ENCODE measurements at regions not wholly inside any gene's neighbourhood (a gene's known extent, or its start where the extent isn't known, plus 50 kb on each side); places are given as distances from the start of the nearest gene placed in this dataset.

DNA sequence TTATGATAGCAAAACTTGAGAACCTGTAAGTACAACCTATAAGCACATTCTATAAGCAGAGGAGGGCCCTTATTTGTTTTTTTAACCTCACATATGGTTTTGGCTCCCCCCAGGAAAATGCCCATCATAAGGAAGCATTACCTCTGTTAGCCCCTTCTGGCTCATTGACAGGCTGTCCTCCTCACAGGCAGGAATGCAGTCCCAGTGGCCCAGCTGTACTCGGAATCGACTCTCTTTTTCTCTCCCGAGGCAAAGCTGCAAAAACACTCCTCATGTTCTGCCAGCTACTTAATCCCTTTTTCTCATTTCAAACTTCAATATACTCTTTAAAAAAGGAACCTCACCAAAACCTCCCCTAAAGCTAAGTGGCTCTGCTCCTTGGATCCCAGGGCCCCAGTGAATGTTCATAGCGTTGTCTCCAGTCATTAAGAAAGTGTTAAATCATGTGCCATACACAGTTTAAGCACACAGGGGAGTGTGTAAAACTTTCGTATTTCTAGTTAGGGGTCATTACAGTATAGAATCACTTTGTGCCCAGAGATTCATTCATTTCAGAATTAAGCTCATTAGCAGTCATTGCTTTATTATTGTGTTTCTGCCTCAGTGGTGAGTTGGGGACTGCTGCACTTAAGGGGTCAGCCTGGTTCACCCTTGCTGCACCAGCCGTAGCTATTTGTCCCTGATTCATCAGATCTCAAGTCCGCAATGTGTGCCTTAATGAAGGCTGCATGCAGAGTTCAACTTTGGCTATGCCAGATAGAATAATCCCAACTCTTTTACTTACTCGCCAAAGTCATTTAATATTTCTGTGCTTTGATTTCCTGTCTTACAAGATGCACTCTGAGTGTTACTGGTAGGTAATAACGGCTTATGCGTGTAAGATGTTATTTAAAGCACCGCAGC is 57.6 kb downstream of the JRKL start:
- no peak overlapping the region for H2AFZ ChIP-seq (ENCODE audit: low read depth, low read length)
- no peaks in the 10 kb centered on the region for H3K9me3 ChIP-seq (ENCODE audit: low read length)
- H3K36me3 ChIP-seq (ENCODE audit: insufficient read depth, low read length) = no peaks in the 10 kb centered on the region
- peaks cover 12% of the 10 kb centered on the region for H3K27me3 ChIP-seq (ENCODE audit: insufficient read depth, low read length)
- no peaks in the 10 kb centered on the region for H3K4me1 ChIP-seq (ENCODE audit: insufficient read depth, low read length)
- H3K4me3 ChIP-seq (ENCODE audit: low read length) = no peak overlapping the region

DNA sequence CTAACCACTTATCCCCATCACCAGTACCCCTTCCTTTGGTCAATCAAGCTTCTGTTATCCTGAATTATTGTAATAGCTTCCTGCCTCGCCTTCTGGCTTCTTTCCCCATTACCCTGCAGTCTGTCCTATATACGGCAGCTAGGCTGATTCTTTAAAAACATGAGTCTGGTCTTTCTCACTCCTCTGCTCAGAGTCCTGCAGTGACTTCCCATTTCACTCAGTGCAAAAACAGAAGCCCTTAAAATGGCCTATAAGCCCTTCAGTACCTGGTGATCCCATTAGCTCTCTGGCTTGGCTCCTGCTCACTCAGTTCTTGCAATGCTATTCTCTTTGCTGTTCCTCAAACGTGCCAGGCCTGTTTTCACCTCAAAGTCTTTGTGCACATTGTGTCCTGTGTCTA is 58.4 kb downstream of the JRKL start:
- Histone ChIP-seq H3K27me3 (ENCODE audit: insufficient read depth, low read length) (peaks cover 12% of the 10 kb centered on the region), H2AFZ (ENCODE audit: low read depth, low read length) (no peak overlapping the region), H3K36me3 (ENCODE audit: insufficient read depth, low read length) (no peaks in the 10 kb centered on the region), H3K4me3 (ENCODE audit: low read length) (no peak overlapping the region), H3K4me1 (ENCODE audit: insufficient read depth, low read length) (no peaks in the 10 kb centered on the region), H3K9me3 (ENCODE audit: low read length) (no peaks in the 10 kb centered on the region)

DNA sequence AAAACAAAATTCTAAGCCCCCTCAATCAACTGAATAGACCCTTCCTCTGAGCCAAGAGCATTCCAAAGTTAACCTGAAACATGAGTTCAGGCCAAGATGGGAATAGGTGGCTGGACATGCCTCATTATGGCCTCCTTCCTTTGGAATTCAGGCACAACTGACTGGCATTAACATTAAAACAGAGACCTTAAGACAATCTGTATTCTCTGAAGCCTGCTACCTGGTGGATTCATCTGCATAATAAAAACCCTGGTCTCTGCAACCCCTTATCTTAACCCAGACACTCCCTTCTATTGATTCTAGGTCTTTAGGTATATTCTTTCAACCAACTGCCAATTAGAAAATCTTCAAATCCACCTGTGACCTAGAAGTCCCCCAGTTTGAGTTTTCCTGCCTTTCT is 66.3 kb downstream of the JRKL start:
- Histone ChIP-seq H3K9me3 (ENCODE audit: low read length) (no peaks in the 10 kb centered on the region), H3K4me3 (ENCODE audit: low read length) (no peak overlapping the region), H3K27me3 (ENCODE audit: insufficient read depth, low read length) (peaks cover 3% of the 10 kb centered on the region), H2AFZ (ENCODE audit: low read depth, low read length) (no peak overlapping the region), H3K36me3 (ENCODE audit: insufficient read depth, low read length) (no peaks in the 10 kb centered on the region), H3K4me1 (ENCODE audit: insufficient read depth, low read length) (no peaks in the 10 kb centered on the region)

DNA sequence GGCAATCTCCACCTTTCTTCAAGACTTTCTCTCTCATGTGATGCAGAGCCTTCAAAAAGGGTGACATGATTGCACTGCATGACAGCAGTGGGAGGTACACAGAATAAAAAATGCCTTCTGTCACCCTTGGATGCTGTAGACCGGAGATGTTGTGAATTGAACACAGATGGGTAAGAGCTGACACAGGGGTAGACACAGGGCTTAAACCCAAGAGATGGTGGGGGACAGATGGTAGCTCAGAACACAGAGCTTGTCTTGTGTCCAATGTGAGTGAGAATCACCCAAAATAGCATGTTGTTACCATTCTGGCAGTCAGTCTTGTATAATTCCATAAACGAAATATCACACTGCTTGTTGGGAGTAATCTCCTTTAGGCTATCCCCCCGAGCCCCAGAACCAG is 69.9 kb downstream of the JRKL start:
- H3K27me3 ChIP-seq (ENCODE audit: insufficient read depth, low read length) = no peaks in the 10 kb centered on the region
- no peaks in the 10 kb centered on the region for H3K9me3 ChIP-seq (ENCODE audit: low read length)
- no peak overlapping the region for H2AFZ ChIP-seq (ENCODE audit: low read depth, low read length)
- H3K4me1 ChIP-seq (ENCODE audit: insufficient read depth, low read length) = no peaks in the 10 kb centered on the region
- no peak overlapping the region for H3K4me3 ChIP-seq (ENCODE audit: low read length)
- H3K36me3 ChIP-seq (ENCODE audit: insufficient read depth, low read length) = no peaks in the 10 kb centered on the region

DNA sequence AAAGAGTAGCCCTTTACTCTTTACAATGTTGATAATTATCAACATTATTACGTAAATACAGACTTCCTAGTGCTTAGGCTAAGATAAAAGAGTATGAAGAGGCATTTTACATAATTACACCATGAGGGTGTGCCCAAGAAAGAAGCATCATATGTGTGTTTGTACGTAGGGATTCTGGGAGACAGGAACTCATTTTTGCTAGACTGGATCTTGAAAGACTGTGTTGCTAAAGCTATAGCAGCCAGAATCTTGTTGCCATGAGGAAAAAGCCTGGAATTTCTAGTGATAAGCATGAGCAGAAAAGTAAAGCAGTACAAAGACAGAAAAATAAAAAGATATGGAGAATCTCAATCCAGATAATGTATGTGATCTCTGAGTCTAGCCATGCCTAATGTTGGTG is 72.1 kb downstream of the JRKL start:
- H3K4me3 ChIP-seq (ENCODE audit: low read length) = no peak overlapping the region
- no peak overlapping the region for H2AFZ ChIP-seq (ENCODE audit: low read depth, low read length)

GRCh38 chr11:96464700-96465307 is 75.0 kb downstream of the JRKL start:
- no peak overlapping the region for H3K4me3 ChIP-seq (ENCODE audit: low read length)

More for the DNA sequence above, 72.1 kb downstream of the JRKL start:
- no peaks in the 10 kb centered on the region for H3K4me1 ChIP-seq (ENCODE audit: insufficient read depth, low read length)
- no peaks in the 10 kb centered on the region for H3K9me3 ChIP-seq (ENCODE audit: low read length)
- H3K27me3 ChIP-seq (ENCODE audit: insufficient read depth, low read length) = no peaks in the 10 kb centered on the region
- no peaks in the 10 kb centered on the region for H3K36me3 ChIP-seq (ENCODE audit: insufficient read depth, low read length)

DNA sequence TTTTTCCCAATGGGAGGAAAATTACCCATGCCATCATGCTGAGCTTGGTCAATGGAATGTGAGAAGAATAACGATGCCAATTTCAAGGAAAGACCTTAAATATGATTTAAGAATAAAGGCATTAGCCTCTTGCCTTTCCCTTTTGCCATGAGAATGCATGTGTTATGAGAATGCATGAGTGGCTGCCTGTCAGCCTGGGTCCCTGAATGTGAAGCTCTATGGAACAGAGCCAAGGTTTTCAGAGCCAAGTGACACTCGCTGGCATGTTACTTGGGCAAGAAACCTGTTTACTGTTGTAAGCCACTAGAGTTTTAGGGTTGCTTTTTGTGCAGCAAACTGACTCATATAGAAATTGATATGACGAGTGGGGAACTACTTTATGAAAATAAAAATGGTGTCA is 75.7 kb downstream of the JRKL start:
- Histone ChIP-seq H2AFZ (ENCODE audit: low read depth, low read length) (no peak overlapping the region), H3K36me3 (ENCODE audit: insufficient read depth, low read length) (no peaks in the 10 kb centered on the region), H3K4me3 (ENCODE audit: low read length) (no peak overlapping the region), H3K4me1 (ENCODE audit: insufficient read depth, low read length) (no peaks in the 10 kb centered on the region), H3K27me3 (ENCODE audit: insufficient read depth, low read length) (no peaks in the 10 kb centered on the region), H3K9me3 (ENCODE audit: low read length) (no peaks in the 10 kb centered on the region)

More at GRCh38 chr11:96464700-96465307, 75.0 kb downstream of the JRKL start:
- Histone ChIP-seq H2AFZ (ENCODE audit: low read depth, low read length) (no peak overlapping the region), H3K4me1 (ENCODE audit: insufficient read depth, low read length) (no peaks in the 10 kb centered on the region), H3K27me3 (ENCODE audit: insufficient read depth, low read length) (no peaks in the 10 kb centered on the region), H3K36me3 (ENCODE audit: insufficient read depth, low read length) (no peaks in the 10 kb centered on the region), H3K9me3 (ENCODE audit: low read length) (no peaks in the 10 kb centered on the region)

DNA sequence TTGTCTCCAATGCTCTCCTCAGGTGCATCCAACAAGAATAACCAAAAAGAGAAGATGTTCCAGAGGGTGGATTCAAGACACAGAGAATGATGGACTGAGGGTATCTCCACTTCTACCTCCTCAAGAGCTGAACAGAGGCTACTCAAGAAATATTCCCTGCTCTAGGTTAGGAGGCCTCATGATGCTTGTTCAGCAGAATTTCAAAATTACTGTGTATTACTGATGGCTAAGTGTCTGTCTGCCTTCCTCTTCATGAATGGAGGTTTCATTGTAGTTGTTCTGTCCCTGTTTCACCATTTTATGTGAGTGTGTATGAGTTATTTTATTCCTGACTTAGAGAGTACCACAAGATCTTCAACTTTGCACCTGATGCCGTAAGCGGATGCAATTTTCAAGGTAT is 76.8 kb downstream of the JRKL start:
- Histone ChIP-seq H3K4me1 (ENCODE audit: insufficient read depth, low read length) (no peaks in the 10 kb centered on the region), H2AFZ (ENCODE audit: low read depth, low read length) (no peak overlapping the region), H3K36me3 (ENCODE audit: insufficient read depth, low read length) (no peaks in the 10 kb centered on the region), H3K4me3 (ENCODE audit: low read length) (no peak overlapping the region), H3K9me3 (ENCODE audit: low read length) (no peaks in the 10 kb centered on the region), H3K27me3 (ENCODE audit: insufficient read depth, low read length) (no peaks in the 10 kb centered on the region)

GRCh38 chr11:96469776-96470175 is 80.0 kb downstream of the JRKL start:
- Histone ChIP-seq H3K4me1 (ENCODE audit: insufficient read depth, low read length) (no peaks in the 10 kb centered on the region), H3K9me3 (ENCODE audit: low read length) (no peaks in the 10 kb centered on the region), H2AFZ (ENCODE audit: low read depth, low read length) (no peak overlapping the region), H3K4me3 (ENCODE audit: low read length) (no peak overlapping the region), H3K27me3 (ENCODE audit: insufficient read depth, low read length) (no peaks in the 10 kb centered on the region), H3K36me3 (ENCODE audit: insufficient read depth, low read length) (no peaks in the 10 kb centered on the region)

DNA sequence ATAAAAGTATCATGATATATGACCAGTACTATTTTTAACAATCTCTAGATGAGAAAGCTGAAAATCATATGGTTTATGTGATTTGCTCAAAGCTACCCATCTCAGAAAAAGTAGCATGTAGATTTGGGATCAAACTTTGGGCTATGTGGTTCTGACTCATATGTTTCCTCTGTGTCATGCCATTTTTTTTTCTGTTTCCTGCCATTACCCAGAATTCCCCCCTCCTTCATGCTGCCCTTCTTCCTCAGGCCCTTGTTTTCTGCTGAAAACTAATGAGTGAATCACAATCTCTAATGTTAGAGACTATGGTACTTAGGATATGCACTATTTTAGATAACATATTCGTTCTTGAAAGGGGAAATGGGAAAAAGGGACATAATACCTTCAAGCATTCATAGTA is 80.7 kb downstream of the JRKL start:
- Histone ChIP-seq H3K4me3 (ENCODE audit: low read length) (no peak overlapping the region), H3K9me3 (ENCODE audit: low read length) (no peaks in the 10 kb centered on the region), H3K4me1 (ENCODE audit: insufficient read depth, low read length) (no peaks in the 10 kb centered on the region), H2AFZ (ENCODE audit: low read depth, low read length) (no peak overlapping the region), H3K36me3 (ENCODE audit: insufficient read depth, low read length) (no peaks in the 10 kb centered on the region), H3K27me3 (ENCODE audit: insufficient read depth, low read length) (no peaks in the 10 kb centered on the region)

DNA sequence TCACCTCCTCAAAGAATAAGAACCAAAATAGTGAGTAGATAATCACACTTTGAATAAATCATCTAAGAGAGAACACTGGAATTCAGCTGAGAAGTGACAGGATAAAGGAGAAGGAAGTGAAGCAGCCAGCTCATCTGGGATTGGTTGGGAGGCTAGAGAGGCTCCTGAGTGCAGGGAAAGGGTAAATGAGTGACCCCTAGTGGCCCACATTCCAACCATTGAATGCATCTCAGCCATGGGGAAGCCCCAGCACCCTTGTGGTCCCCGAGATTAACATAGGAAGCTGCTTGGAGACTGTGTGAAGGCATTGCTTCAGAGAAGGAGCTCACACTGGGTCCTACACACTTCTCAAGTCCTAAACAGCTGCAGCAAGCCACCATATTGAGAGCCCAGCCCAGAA is 82.3 kb downstream of the JRKL start:
- H3K4me3 ChIP-seq (ENCODE audit: low read length) = no peak overlapping the region
- no peaks in the 10 kb centered on the region for H3K9me3 ChIP-seq (ENCODE audit: low read length)
- no peaks in the 10 kb centered on the region for H3K27me3 ChIP-seq (ENCODE audit: insufficient read depth, low read length)
- no peaks in the 10 kb centered on the region for H3K36me3 ChIP-seq (ENCODE audit: insufficient read depth, low read length)
- no peaks in the 10 kb centered on the region for H3K4me1 ChIP-seq (ENCODE audit: insufficient read depth, low read length)
- no peak overlapping the region for H2AFZ ChIP-seq (ENCODE audit: low read depth, low read length)

DNA sequence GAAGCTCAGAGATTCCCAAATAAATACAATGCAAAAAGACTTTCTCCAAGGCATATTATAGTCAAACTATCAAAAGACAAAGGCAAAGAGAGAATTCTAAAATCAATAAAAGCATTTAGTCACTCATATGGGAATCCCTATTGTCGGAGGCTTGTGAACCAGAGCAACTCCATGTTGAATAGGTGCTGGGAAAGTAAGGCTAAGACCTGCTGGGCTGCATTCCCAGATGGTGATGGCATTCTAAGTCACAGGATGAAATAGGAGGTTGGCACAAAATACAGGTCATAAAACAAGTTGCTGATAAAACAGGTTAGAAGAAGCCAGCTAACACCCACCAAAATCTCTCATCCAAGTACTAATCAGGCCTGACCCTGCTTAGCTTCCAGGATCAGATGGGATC is 84.5 kb downstream of the JRKL start:
- no peak overlapping the region for H3K4me3 ChIP-seq (ENCODE audit: low read length)
- no peaks in the 10 kb centered on the region for H3K4me1 ChIP-seq (ENCODE audit: insufficient read depth, low read length)
- no peak overlapping the region for H2AFZ ChIP-seq (ENCODE audit: low read depth, low read length)
- no peaks in the 10 kb centered on the region for H3K27me3 ChIP-seq (ENCODE audit: insufficient read depth, low read length)
- no peaks in the 10 kb centered on the region for H3K9me3 ChIP-seq (ENCODE audit: low read length)
- no peaks in the 10 kb centered on the region for H3K36me3 ChIP-seq (ENCODE audit: insufficient read depth, low read length)

GRCh38 chr11:96481204-96481603 is 91.4 kb downstream of the JRKL start:
- no peak overlapping the region for H2AFZ ChIP-seq (ENCODE audit: low read depth, low read length)
- H3K4me1 ChIP-seq (ENCODE audit: insufficient read depth, low read length) = no peaks in the 10 kb centered on the region
- no peak overlapping the region for H3K4me3 ChIP-seq (ENCODE audit: low read length)
- H3K9me3 ChIP-seq (ENCODE audit: low read length) = no peaks in the 10 kb centered on the region
- H3K36me3 ChIP-seq (ENCODE audit: insufficient read depth, low read length) = no peaks in the 10 kb centered on the region
- H3K27me3 ChIP-seq (ENCODE audit: insufficient read depth, low read length) = no peaks in the 10 kb centered on the region

Data from neuron (in vitro differentiated cells).